ENCODE measurements at regions not wholly inside any gene's neighbourhood (a gene's known extent, or its start where the extent isn't known, plus 50 kb on each side); places are given as distances from the start of the nearest gene placed in this dataset.

- Histone ChIP-seq H3K4me3 (ENCODE audit: low read depth in 2 of 2, low read length in 1 of 2) (no peak overlapping the region), H3K9me2 (no peaks in the 10 kb centered on the region), H3K4me2 (no peak overlapping the region), H3F3A (replicated peaks; ENCODE audit: insufficient read depth) (no peaks in the 10 kb centered on the region), H3K27me3 (ENCODE audit: insufficient read depth) (no peaks in the 10 kb centered on the region), H3K36me3 (replicated peaks in 1 of 2; ENCODE audit: control insufficient read depth in 1 of 2, insufficient read depth in 2 of 2, low read length in 1 of 2) (no peaks in the 10 kb centered on the region), H3K27ac (ENCODE audit: low read depth in 2 of 2, low read length in 1 of 2) (no peak overlapping the region), H4K20me1 (ENCODE audit: insufficient read depth) (no peaks in the 10 kb centered on the region), H3K9me3 (no peaks in the 10 kb centered on the region), H3K9ac (no peak overlapping the region), H3K79me2 (ENCODE audit: insufficient read depth) (no peaks in the 10 kb centered on the region), H3K4me1 (ENCODE audit: control insufficient read depth in 1 of 2, insufficient read depth in 2 of 2, low read depth in 1 of 2, low read length in 1 of 2) (no peaks in the 10 kb centered on the region; a peak in 1 of 4 replicates), H2AFZ (ENCODE audit: low read depth) (no peak overlapping the region)
- ChIA-PET POLR2A (interaction anchor here (0.6 kb wide), 1 partner anchor 599 kb away, joined by 3 read pairs; no protein-coding TSS in a partner anchor), CTCF (no interaction called here)
- TF ChIP-seq CTCF (IDR thresholded peaks at IDR 0.05): no peak
- no peak for TF ChIP-seq NFIC (IDR thresholded peaks at IDR 0.05; ENCODE audit: borderline replicate concordance)
- TF ChIP-seq ELF1 (IDR thresholded peaks at IDR 0.05): no peak
- TF ChIP-seq PBX3 (IDR thresholded peaks at IDR 0.05): no peak
- no peak for TF ChIP-seq REST (IDR thresholded peaks at IDR 0.05; ENCODE audit: low read depth, low read length)
- TF ChIP-seq MAX (IDR thresholded peaks at IDR 0.05; ENCODE audit: low read depth): no peak
- no peak for TF ChIP-seq TEAD4 (IDR thresholded peaks at IDR 0.05; ENCODE audit: borderline replicate concordance, insufficient read depth)
- no peak for TF ChIP-seq YY1 (IDR thresholded peaks at IDR 0.05; ENCODE audit: low read depth)
- no peak for TF ChIP-seq RAD21 (IDR thresholded peaks at IDR 0.05; ENCODE audit: low read length)
- no peak for TF ChIP-seq CHD2 (IDR thresholded peaks at IDR 0.05; ENCODE audit: low read length, partially characterized antibody)
- TF ChIP-seq EZH2phosphoT487 (IDR thresholded peaks at IDR 0.05; ENCODE audit: borderline replicate concordance, low read depth): no peak
- no peak for TF ChIP-seq TAF1 (IDR thresholded peaks at IDR 0.05; ENCODE audit: borderline replicate concordance, low read depth, low read length)
- no peak for TF ChIP-seq POLR2AphosphoS5 (IDR thresholded peaks at IDR 0.05; ENCODE audit: low read depth, low read length)
- no peak for TF ChIP-seq FOXJ3 (CRISPR knock-in tag; IDR thresholded peaks at IDR 0.05)
- no peak for TF ChIP-seq SIN3A (IDR thresholded peaks at IDR 0.05; ENCODE audit: borderline replicate concordance, low read depth, low read length)
- TF ChIP-seq EP300 (IDR thresholded peaks at IDR 0.05; ENCODE audit: borderline replicate concordance in 1 of 2, low read depth in 1 of 2, low read length in 1 of 2): no peak
- no peak for TF ChIP-seq USF2 (IDR thresholded peaks at IDR 0.05; ENCODE audit: borderline replicate concordance, low read depth, low read length)
- TF ChIP-seq RCOR1 (IDR thresholded peaks at IDR 0.05; ENCODE audit: low read length): no peak
- no peak for TF ChIP-seq JUND (IDR thresholded peaks at IDR 0.05)
- TF ChIP-seq SMC3 (IDR thresholded peaks at IDR 0.05; ENCODE audit: low read depth, low read length): no peak
- 75% methylated on average over 3 of the region's 3 CpGs for WGBS (ENCODE audit: low lambda C conversion rate)
- DNase-seq: no peak
Observed at GRCh38 chr10:118101501-118101900, 54.8 kb upstream of the RAB11FIP2 start.

Data from SK-N-SH (cell line).